Endometrial microvascular endothelial cells (primary cell): ENCODE measurements at regions not wholly inside any gene's neighbourhood (a gene's known extent, or its start where the extent isn't known, plus 50 kb on each side); places are given as distances from the start of the nearest gene placed in this dataset.

Source experiments
- in situ Hi-C: cut with HindIII; loops from 2 replicates; pipeline ENCODE4 v1.10.0; 2017; ENCODE audit warnings: low sequenced_read_pairs, low pct_unique_long_range_greater_than_20kb; ENCODE audit errors: inconsistent ontology term

- in situ Hi-C loops: no loop called here
Observed at GRCh38 chr16:66315210-66315825, 51.2 kb upstream of the CDH5 start.

GRCh38 chr16:66311306-66311705, 55.2 kb upstream of the CDH5 start:
- in situ Hi-C loops: no loop called here

GRCh38 chr16:66309215-66309807, 57.2 kb upstream of the CDH5 start:
- in situ Hi-C loops: no loop called here

- in situ Hi-C loops: no loop called here
Observed at GRCh38 chr16:66308096-66308495, 58.4 kb upstream of the CDH5 start.

GRCh38 chr16:66306366-66307150, 59.9 kb upstream of the CDH5 start:
- in situ Hi-C loops: no loop called here

- in situ Hi-C loops: no loop called here
Observed at GRCh38 chr16:66304961-66305360, 61.5 kb upstream of the CDH5 start.

- in situ Hi-C loops: no loop called here
Observed at GRCh38 chr16:66304151-66304550, 62.3 kb upstream of the CDH5 start.

GRCh38 chr16:66300501-66300900, 66.0 kb upstream of the CDH5 start:
- in situ Hi-C loops: no loop called here

GRCh38 chr16:66300037-66300436, 66.5 kb upstream of the CDH5 start:
- in situ Hi-C loops: no loop called here

- in situ Hi-C loops: no loop called here
Observed at GRCh38 chr16:66299349-66299748, 67.1 kb upstream of the CDH5 start.

- in situ Hi-C loops: no loop called here
Observed at GRCh38 chr16:66298571-66299120, 67.8 kb upstream of the CDH5 start.

GRCh38 chr16:66298006-66298405, 68.5 kb upstream of the CDH5 start:
- in situ Hi-C loops: no loop called here

GRCh38 chr16:66296591-66296990, 69.9 kb upstream of the CDH5 start:
- in situ Hi-C loops: no loop called here

GRCh38 chr16:66295761-66296546, 70.5 kb upstream of the CDH5 start:
- in situ Hi-C loops: no loop called here

GRCh38 chr16:66295213-66295612, 71.3 kb upstream of the CDH5 start:
- in situ Hi-C loops: no loop called here

- in situ Hi-C loops: no loop called here
Observed at GRCh38 chr16:66294507-66294906, 72.0 kb upstream of the CDH5 start.

GRCh38 chr16:66293932-66294331, 72.6 kb upstream of the CDH5 start:
- in situ Hi-C loops: no loop called here

- in situ Hi-C loops: no loop called here
Observed at GRCh38 chr16:66293207-66293735, 73.2 kb upstream of the CDH5 start.
